ENCODE measurements at regions not wholly inside any gene's neighbourhood (a gene's known extent, or its start where the extent isn't known, plus 50 kb on each side); places are given as distances from the start of the nearest gene placed in this dataset.
"Not testable (repeated sequence)": the region's sequence is repeated elsewhere in the genome, so short reads cannot be mapped to it uniquely, and the experiment has no call there.

DNA sequence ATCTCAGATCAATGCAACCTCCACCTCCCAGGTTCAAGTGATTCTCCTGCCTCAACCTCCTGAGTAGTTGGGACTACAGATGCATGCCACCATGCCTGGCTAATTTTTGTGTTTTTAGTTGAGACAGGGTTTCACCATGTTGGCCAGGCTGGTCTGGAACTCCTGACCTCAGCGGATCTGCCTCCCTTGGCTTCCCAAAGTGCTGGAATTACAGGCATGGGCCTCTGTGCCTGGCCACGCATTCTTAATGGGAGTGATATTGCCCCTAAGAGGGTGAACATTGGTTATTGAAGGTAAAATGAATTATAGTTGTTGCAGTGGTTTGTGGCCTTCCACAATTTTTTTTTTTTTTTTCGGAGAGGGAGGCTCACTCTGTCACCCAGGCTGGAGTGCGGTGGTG is 309.5 kb upstream of the ZNF337 start:
- not testable (repeated sequence) for H3K27ac ChIP-seq (ENCODE audit: low read length); H3K9ac ChIP-seq (ENCODE audit: low read length); H3K9me2 ChIP-seq (ENCODE audit: insufficient read depth, low read length); H3K4me2 ChIP-seq (ENCODE audit: low read length); H3K4me3 ChIP-seq (ENCODE audit: low read length); H3K27me3 ChIP-seq (ENCODE audit: insufficient read depth, low read depth, low read length); H3F3A ChIP-seq (ENCODE audit: insufficient read depth, low read length, poor library complexity, severe bottlenecking); H4K20me1 ChIP-seq (ENCODE audit: insufficient read depth); H3K36me3 ChIP-seq (ENCODE audit: insufficient read depth, low read length); H2AFZ ChIP-seq (ENCODE audit: low read depth, low read length); H3K79me2 ChIP-seq (replicated peaks; ENCODE audit: insufficient read depth, low read length); H3K9me3 ChIP-seq (ENCODE audit: low read length)

DNA sequence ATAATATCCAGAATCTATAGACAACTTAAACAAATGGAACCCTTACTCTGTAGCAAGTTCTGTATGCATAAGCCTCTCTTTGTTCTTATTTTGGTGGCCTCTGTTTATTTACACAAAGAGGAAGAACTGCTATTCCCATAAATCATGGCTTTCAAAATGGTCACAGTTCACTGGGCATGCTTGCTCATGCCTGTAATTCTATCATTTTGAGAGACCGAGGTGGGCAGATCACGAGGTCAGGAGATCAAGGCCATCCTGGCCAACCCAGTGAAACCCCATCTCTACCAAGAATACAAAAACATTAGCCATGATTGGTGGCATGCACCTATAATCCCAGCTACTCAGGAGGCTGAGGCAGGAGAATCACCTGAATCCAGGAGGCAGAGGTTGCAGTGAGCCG is 307.3 kb upstream of the ZNF337 start:
- H3K9me2 ChIP-seq (ENCODE audit: insufficient read depth, low read length); H3K79me2 ChIP-seq (replicated peaks; ENCODE audit: insufficient read depth, low read length); H3K4me3 ChIP-seq (ENCODE audit: low read length); H4K20me1 ChIP-seq (ENCODE audit: insufficient read depth); H3K9me3 ChIP-seq (ENCODE audit: low read length); H3K4me2 ChIP-seq (ENCODE audit: low read length); H3K27ac ChIP-seq (ENCODE audit: low read length); H3K36me3 ChIP-seq (ENCODE audit: insufficient read depth, low read length); H3F3A ChIP-seq (ENCODE audit: insufficient read depth, low read length, poor library complexity, severe bottlenecking); H3K9ac ChIP-seq (ENCODE audit: low read length); H2AFZ ChIP-seq (ENCODE audit: low read depth, low read length); H3K27me3 ChIP-seq (ENCODE audit: insufficient read depth, low read depth, low read length): not testable (repeated sequence)

GRCh38 chr20:25997367-25998038 is 300.9 kb upstream of the ZNF337 start:
- H3K27me3 ChIP-seq (ENCODE audit: insufficient read depth, low read depth, low read length); H3K4me3 ChIP-seq (ENCODE audit: low read length); H3K9ac ChIP-seq (ENCODE audit: low read length); H3K79me2 ChIP-seq (replicated peaks; ENCODE audit: insufficient read depth, low read length); H3K27ac ChIP-seq (ENCODE audit: low read length); H3K9me2 ChIP-seq (ENCODE audit: insufficient read depth, low read length); H3K4me2 ChIP-seq (ENCODE audit: low read length); H4K20me1 ChIP-seq (ENCODE audit: insufficient read depth); H2AFZ ChIP-seq (ENCODE audit: low read depth, low read length); H3F3A ChIP-seq (ENCODE audit: insufficient read depth, low read length, poor library complexity, severe bottlenecking); H3K9me3 ChIP-seq (ENCODE audit: low read length); H3K36me3 ChIP-seq (ENCODE audit: insufficient read depth, low read length): not testable (repeated sequence)

DNA sequence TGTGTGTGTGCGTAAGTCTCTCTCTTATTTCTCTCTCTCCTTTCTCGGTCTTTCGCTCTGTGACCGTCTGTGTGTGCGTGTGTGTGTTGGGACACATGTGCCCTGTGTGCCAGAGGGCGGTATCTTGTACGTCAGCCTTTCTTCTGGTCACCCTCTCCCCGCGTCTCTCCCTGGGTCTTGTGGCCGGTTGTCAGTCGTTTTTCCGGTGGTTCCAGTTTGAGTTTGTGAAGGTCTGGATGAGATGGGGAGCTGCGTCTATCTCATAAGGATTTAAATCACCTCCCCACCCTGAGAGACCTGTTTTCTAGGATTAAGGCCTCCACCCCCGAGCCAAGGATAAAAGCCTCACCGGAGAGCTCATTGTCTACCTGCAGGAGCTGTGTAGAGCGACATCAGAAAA is 295.5 kb upstream of the ZNF337 start:
- Histone ChIP-seq H3K27me3 (ENCODE audit: insufficient read depth, low read depth, low read length) (no peaks in the 10 kb centered on the region), H3K79me2 (replicated peaks; ENCODE audit: insufficient read depth, low read length) (no peaks in the 10 kb centered on the region), H3K9me2 (ENCODE audit: insufficient read depth, low read length) (no peaks in the 10 kb centered on the region), H3K4me2 (ENCODE audit: low read length) (no peak overlapping the region), H3K9me3 (ENCODE audit: low read length) (no peaks in the 10 kb centered on the region), H3K27ac (ENCODE audit: low read length) (no peak overlapping the region), H3K36me3 (ENCODE audit: insufficient read depth, low read length) (no peaks in the 10 kb centered on the region), H2AFZ (ENCODE audit: low read depth, low read length) (no peak overlapping the region), H4K20me1 (ENCODE audit: insufficient read depth) (no peaks in the 10 kb centered on the region), H3F3A (ENCODE audit: insufficient read depth, low read length, poor library complexity, severe bottlenecking) (no peaks in the 10 kb centered on the region), H3K9ac (ENCODE audit: low read length) (no peak overlapping the region), H3K4me3 (ENCODE audit: low read length) (no peak overlapping the region)
- TF ChIP-seq MXI1 (conservative IDR thresholded peaks at IDR 0.05; ENCODE audit: poor library complexity, severe bottlenecking): no peak
- no peak for TF ChIP-seq RAD21 (conservative IDR thresholded peaks at IDR 0.05)
- no peak for TF ChIP-seq EP300 (conservative IDR thresholded peaks at IDR 0.05; ENCODE audit: poor library complexity, severe bottlenecking)

DNA sequence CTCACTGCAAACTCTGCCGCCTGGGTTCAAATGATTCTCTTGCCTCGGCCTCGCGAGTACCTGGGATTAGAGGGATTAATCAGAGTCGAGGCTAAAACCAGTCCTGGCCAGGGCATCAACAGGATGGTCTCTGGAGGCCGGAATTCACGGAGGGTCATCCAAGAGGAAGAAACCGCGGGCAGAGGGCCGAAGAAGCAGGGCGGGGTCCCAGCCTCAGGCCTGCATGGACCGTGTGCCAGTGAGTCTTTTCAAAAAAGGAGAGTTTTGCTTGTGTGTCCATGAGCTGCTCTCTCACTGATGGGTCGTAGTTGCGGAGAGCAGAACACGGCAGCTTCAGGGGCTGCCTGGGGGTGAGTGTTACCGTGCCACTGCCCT is 295.1 kb upstream of the ZNF337 start:
- H2AFZ ChIP-seq (ENCODE audit: low read depth, low read length): no peak overlapping the region
- no peaks in the 10 kb centered on the region for H3F3A ChIP-seq (ENCODE audit: insufficient read depth, low read length, poor library complexity, severe bottlenecking)
- no peak overlapping the region for H3K27ac ChIP-seq (ENCODE audit: low read length)
- H3K27me3 ChIP-seq (ENCODE audit: insufficient read depth, low read depth, low read length): no peaks in the 10 kb centered on the region
- H3K9ac ChIP-seq (ENCODE audit: low read length): no peak overlapping the region
- H3K9me3 ChIP-seq (ENCODE audit: low read length): no peaks in the 10 kb centered on the region
- no peaks in the 10 kb centered on the region for H3K9me2 ChIP-seq (ENCODE audit: insufficient read depth, low read length)
- no peak for TF ChIP-seq TAF1 (IDR thresholded peaks at IDR 0.05; ENCODE audit: low read depth)
- TF ChIP-seq POLR2AphosphoS5 (IDR thresholded peaks at IDR 0.05): no peak
- no peak for TF ChIP-seq REST (IDR thresholded peaks at IDR 0.05; ENCODE audit: borderline replicate concordance)
- no peak for TF ChIP-seq RAD21 (conservative IDR thresholded peaks at IDR 0.05)
- TF ChIP-seq EZH2 (IDR thresholded peaks at IDR 0.05; ENCODE audit: borderline replicate concordance, insufficient read depth, low read length, poor library complexity, severe bottlenecking): no peak
- TF ChIP-seq SMC3 (conservative IDR thresholded peaks at IDR 0.05; ENCODE audit: poor library complexity): no peak
- TF ChIP-seq, protein P1, sequence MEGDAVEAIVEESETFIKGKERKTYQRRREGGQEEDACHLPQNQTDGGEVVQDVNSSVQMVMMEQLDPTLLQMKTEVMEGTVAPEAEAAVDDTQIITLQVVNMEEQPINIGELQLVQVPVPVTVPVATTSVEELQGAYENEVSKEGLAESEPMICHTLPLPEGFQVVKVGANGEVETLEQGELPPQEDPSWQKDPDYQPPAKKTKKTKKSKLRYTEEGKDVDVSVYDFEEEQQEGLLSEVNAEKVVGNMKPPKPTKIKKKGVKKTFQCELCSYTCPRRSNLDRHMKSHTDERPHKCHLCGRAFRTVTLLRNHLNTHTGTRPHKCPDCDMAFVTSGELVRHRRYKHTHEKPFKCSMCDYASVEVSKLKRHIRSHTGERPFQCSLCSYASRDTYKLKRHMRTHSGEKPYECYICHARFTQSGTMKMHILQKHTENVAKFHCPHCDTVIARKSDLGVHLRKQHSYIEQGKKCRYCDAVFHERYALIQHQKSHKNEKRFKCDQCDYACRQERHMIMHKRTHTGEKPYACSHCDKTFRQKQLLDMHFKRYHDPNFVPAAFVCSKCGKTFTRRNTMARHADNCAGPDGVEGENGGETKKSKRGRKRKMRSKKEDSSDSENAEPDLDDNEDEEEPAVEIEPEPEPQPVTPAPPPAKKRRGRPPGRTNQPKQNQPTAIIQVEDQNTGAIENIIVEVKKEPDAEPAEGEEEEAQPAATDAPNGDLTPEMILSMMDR (IDR thresholded peaks at IDR 0.05; ENCODE audit: poor library complexity, severe bottlenecking): no peak
- no peak for TF ChIP-seq EP300 (conservative IDR thresholded peaks at IDR 0.05; ENCODE audit: poor library complexity, severe bottlenecking)
- TF ChIP-seq MXI1 (conservative IDR thresholded peaks at IDR 0.05; ENCODE audit: poor library complexity, severe bottlenecking): no peak
- H3K4me3 ChIP-seq (ENCODE audit: low read length): no peak overlapping the region
- no peak overlapping the region for H3K4me2 ChIP-seq (ENCODE audit: low read length)
- H4K20me1 ChIP-seq (ENCODE audit: insufficient read depth): no peaks in the 10 kb centered on the region
- no peaks in the 10 kb centered on the region for H3K79me2 ChIP-seq (replicated peaks; ENCODE audit: insufficient read depth, low read length)
- H3K36me3 ChIP-seq (ENCODE audit: insufficient read depth, low read length): no peaks in the 10 kb centered on the region
